Cerebellar cortex (tissue), 1 donor: ENCODE measurements at regions not wholly inside any gene's neighbourhood (a gene's known extent, or its start where the extent isn't known, plus 50 kb on each side); places are given as distances from the start of the nearest gene placed in this dataset.

Experiments used
- DNase-seq: peaks from one replicate; pipeline ENCODE4 v3.0.0-alpha.2; 2015; ENCODE audit warnings: low spot score

- no peak for DNase-seq
These were observed 429.6 kb downstream of the KLF12 start for GRCh38 chr13:73704587-73704986.

DNA sequence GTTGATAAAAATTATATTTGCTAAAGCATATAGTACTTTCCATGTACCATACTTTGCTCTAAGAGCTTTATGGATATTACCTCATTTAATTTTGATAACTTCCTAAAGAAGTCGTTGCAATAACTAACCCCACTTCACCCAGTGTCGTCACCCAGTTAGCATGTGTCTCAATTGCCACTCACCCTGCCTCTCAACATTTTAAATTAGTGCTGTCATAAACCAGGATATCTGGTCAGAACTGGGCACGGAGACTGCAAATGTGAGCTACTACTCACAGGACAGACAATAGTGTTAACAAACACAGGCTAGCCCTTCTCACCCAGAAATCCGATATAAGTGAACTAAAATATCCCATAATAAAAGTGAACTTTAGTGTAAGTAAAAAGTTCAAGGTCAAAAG is 430.6 kb downstream of the KLF12 start:
- DNase-seq = no peak

DNA sequence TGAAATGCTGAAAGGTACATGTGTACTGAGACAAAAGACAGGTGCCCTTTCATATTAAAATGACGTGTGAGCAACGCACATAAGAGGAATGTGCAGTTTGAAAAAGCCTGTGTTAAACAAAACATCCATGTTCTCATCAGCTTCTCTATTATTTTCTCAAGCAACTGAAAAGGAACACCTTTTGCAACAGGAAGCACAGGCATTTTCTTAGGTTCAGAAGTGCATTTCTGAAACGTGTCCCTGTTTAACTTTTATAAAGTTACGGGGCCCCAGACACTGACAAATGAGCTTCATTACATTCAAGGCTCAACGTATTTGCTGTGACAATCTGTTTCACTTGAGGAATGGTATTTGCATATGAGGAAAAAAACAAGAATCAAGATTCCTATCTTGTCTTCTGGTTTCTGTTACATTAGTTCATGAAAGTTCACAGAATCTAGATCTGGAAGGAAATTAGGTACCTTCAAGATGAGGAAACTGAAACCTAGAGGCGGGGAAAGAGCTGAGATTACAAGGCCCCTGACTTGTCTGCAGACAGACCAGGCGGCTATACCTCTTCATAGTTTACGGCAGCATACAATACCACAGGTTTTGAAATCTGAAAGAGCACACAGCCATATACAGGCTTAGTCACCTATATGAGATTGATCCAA is 431.7 kb downstream of the KLF12 start:
- DNase-seq = no peak

GRCh38 chr13:73701160-73701559 is 433.0 kb downstream of the KLF12 start:
- no peak for DNase-seq

DNA sequence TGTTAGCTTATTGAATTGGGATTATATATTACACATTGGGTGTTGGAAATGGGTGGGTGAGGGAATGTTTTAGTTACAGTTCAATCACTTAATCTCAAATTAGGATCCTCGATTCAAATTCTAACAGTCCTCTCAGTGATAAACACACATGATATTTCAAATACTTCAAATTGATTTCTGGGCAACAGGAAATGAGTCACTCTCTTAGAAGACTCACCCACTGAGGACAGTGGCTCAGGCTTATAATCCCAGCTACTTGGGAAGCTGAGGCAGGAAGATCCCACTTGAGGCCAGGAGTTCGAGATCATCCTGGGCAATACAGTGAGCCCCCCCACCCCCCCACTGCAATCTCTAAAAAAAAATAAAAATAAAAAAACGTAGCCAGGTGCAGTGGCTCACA is 435.3 kb downstream of the KLF12 start:
- DNase-seq = no peak

DNA sequence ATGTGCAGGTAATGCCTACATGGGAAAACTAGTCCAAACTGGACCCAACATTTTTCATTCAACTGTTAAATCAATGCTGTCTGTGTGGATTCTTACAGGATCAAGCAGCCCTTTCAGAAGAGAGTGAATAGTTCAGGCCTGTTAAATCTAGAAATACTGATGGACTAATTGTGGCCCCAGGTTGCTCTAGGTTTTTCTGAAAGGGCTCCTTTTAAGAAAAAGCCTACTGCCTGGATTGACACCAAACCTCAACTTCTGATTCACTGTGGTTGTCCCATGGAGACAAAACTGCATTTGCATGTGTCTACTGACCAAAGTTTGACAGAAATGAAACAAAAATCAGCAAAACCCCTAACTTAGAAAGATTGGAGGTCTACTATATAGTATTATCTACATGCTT is 437.0 kb downstream of the KLF12 start:
- no peak for DNase-seq

- DNase-seq = no peak
These were observed 437.5 kb downstream of the KLF12 start for GRCh38 chr13:73696713-73697112.

GRCh38 chr13:73696271-73696670 is 437.9 kb downstream of the KLF12 start:
- no peak for DNase-seq

GRCh38 chr13:73695325-73695724 is 438.9 kb downstream of the KLF12 start:
- DNase-seq = no peak

DNA sequence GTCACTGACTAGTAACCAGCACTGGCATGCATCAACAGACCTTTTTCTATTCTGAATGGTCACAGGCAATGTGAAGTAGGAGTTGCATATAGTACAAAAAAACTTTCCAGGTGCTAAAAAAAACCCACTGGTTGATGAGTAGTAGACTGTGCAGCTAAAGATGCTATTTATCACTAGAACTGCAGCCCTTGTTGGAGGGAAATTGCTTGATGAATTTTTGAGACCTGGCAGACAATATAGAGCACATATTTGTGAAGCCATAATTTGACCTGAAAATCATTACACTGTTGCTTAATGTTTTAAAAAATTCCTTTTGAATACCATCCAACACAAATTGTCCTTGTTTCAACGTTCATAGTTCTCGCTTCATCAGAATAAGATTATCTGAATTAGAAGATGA is 441.0 kb downstream of the KLF12 start:
- DNase-seq = no peak

DNA sequence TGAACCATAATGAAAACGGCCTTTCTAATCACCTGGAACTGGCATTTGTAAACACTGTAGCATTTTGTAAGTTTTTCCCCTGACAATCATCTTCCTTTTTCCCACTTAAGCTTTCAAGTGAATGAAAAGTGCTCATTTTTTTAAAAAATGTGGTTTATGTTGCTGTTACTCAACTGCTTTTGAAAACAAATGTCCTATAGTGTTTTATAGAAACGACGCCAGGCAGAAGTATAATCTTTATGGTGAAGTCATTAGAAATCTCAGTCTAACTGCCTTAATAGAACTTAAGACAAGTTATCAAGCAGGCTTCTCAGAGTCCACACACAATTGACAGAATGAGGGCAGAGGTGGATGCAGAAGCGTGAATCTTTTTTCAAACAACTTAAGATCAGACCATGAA is 442.3 kb downstream of the KLF12 start:
- DNase-seq = no peak

GRCh38 chr13:73687929-73688328 is 446.3 kb downstream of the KLF12 start:
- no peak for DNase-seq

DNA sequence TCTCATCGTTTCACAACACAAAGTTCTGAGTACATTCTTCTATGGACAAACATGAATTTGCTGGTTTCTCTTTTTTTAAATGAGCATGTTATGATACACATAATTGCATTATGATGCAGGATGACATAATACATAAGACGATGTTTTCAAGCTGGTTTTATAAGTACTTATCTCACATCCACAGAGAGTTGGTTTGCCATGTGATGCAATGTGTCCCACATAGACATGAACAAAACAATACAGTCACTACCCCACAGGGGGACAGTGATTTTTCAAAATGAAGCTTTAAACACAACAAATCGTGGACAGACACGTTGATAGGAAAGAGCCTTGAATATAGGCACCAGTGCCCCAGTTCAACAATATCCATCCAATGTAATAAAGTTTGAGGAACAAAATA is 447.1 kb downstream of the KLF12 start:
- DNase-seq = no peak

GRCh38 chr13:73684750-73685149 is 449.5 kb downstream of the KLF12 start:
- DNase-seq = no peak

- no peak for DNase-seq
These were observed 449.9 kb downstream of the KLF12 start for GRCh38 chr13:73684286-73684685.

- DNase-seq = no peak
These were observed 450.5 kb downstream of the KLF12 start for GRCh38 chr13:73683746-73684145.

DNA sequence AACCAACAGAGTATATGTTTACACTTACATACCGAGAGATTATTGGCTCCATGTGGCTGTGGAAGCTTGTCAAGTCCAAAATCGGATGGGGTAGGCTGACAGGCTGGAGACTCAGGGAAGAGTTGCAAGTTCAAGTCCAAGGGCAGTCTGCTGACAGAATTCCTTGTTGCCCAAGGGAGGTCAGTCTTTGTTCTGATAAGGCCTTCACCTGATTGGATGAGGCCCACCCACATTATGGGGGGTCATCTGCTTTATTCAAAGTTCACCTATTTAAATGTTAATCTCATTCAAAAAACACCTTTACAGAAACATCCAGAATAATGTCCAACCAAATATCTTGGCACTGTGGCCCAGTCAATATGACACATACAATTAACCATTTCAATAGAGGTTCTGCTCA is 452.4 kb downstream of the KLF12 start:
- DNase-seq = no peak

DNA sequence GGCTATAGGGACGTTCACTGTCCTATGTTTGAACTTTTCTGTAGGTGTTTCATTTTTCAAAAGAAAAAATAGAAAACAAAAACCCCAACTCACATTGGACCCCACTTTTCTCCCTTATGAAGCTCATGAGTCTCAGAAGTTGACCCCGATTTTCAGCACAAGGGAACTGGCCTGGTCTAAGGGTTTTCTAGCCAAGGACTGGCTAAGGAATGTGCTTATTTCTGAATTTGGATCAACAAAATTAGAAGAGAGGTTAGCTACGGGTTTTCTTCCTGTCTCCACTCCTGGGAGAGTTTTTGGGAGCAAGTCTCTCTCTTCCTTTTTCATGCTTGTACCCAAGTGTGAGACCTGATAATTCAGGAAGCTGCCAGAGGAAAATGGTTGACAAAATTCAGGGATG is 453.2 kb downstream of the KLF12 start:
- DNase-seq = no peak

DNA sequence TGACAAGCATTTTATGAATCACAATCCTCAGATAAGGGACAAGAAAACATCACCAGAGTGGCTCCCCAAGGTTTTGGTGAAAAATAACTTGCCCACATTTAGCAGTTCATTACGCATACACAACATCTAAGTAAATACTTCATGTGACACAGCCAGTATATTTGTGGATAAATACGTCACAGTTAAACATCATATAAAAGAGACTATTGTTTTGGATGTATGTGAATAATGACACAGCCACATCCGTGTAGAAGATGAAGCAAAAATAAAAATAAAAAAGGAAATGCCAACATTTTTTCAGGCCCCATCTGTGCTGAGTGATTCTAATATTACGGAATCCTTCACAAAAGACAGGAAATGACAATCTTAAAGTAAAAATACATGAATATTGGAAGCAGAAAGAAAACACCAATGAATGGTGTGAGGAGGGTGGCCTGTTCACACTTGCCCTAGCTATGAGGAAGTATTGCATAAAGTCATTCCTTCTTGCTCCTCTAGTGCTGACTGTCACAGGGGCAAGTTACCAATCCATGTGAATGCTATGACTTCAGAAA is 457.1 kb downstream of the KLF12 start:
- DNase-seq = no peak

DNA sequence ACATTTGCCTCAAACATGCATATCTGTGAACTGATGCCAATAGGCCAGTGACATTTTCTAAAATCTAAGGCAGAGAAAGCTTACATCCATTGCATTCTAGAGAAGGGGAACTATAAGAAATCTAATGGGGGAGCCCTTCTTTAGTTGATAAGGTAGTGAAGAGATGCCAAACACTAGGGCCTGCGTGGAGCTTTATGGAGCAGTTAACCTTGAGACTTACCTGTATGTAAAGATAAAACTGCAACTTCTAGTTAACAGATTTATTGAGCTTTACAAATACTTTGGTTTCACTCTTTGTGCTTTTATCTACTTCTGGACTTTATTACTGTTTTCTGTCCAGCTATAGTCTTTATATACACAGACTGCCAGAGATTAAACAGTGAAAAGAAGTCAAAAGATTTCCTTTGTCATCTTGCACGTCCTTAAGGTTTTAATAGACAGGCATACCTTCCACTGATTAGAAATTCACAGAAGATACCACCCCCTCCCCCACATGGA is 457.6 kb downstream of the KLF12 start:
- DNase-seq = no peak

DNA sequence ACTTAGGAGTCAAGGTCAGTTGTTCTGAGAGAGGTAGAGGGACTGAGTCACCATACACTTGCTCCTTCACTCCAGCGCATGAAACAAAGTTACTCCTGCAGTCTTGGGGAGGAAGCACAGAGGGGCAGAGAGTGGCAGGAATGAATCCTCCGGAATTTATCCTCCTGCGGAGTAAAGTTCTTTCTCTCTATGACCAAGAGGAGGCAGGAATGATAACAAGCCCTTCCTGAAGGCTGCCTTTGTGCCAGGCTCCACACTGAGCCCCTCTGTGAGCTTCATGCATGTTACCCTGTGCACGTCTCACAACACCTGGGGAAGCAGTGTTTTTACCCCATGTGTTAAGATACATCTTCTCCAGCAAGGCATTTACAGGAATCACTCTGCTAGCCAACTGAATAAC is 458.4 kb downstream of the KLF12 start:
- DNase-seq = no peak

DNA sequence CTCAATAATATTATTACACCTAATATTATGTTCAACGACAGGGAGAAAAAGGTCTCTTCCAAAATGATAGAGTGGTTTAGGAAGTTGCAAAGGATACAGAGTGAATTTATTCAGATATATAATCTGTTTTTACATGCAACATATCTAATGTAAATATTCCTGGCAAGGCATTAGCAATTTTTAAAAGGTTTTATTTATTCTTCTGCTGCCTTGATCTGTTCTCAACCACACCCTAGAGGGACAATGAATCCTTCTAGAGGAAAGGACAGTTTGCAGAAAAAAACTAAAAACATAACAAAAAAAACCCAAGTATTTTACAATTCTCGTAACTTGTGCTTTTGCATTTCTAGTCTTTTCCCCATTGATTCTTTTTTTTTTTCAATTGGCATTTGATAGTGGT is 459.6 kb downstream of the KLF12 start:
- no peak for DNase-seq

DNA sequence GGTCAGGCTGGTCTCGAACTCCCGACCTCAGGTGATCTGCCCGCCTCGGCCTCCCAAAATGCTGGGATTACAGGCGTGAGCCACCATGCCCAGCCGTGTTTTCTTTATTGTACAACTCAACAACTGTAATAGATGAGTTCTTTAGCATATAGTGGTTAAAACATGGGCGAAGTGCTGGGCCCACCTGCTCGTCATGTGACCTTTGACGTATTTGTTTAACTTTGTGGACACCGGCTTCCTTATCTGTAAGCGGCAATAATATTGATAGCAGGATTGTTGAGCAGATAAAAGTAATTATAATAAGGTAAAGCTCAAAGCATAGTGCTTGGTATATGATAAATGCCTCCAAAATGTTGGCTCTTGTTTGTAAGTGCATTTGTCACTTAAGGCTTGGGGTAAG is 460.3 kb downstream of the KLF12 start:
- DNase-seq = no peak

GRCh38 chr13:73672492-73672891 is 461.7 kb downstream of the KLF12 start:
- DNase-seq = no peak
